ENCODE measurements at regions not wholly inside any gene's neighbourhood (a gene's known extent, or its start where the extent isn't known, plus 50 kb on each side); places are given as distances from the start of the nearest gene placed in this dataset.

GRCh38 chr7:155147624-155148023 is 77.5 kb downstream of the HTR5A start:
- ChIA-PET CTCF (interaction anchor here (1.0 kb wide), 1 partner anchor 197 kb away, joined by 3 read pairs; no protein-coding TSS in a partner anchor), POLR2A (interaction anchor here (0.7 kb wide), 1 partner anchor 22 kb away, joined by 3 read pairs; no protein-coding TSS in a partner anchor)
- TF ChIP-seq CTCF (IDR thresholded peaks at IDR 0.05; ENCODE audit: insufficient read depth, low read length, missing control alignments), result no peak
- H3K4me3 ChIP-seq (ENCODE audit: low read depth, low read length), result no peak overlapping the region
- DNase-seq (ENCODE audit: low read depth, low spot score), result no peak

- TF ChIP-seq CTCF (IDR thresholded peaks at IDR 0.05; ENCODE audit: insufficient read depth, low read length, missing control alignments), result no peak
- CTCF ChIA-PET, result no interaction called here
Measured at GRCh38 chr7:155153676-155154075, 83.6 kb downstream of the HTR5A start.

GRCh38 chr7:155154586-155154985 is 84.5 kb downstream of the HTR5A start:
- POLR2A ChIA-PET, result no interaction called here
- TF ChIP-seq CTCF (IDR thresholded peaks at IDR 0.05; ENCODE audit: insufficient read depth, low read length, missing control alignments), result no peak
- H3K4me3 ChIP-seq (ENCODE audit: low read depth, low read length), result no peak overlapping the region
- CTCF ChIA-PET, result no interaction called here
- no peak for DNase-seq (ENCODE audit: low read depth, low spot score)

More at GRCh38 chr7:155153676-155154075, 83.6 kb downstream of the HTR5A start:
- DNase-seq (ENCODE audit: low read depth, low spot score), result no peak
- H3K4me3 ChIP-seq (ENCODE audit: low read depth, low read length), result no peak overlapping the region
- POLR2A ChIA-PET, result no interaction called here

- CTCF ChIA-PET, result no interaction called here
- POLR2A ChIA-PET, result no interaction called here
- H3K4me3 ChIP-seq (ENCODE audit: low read depth, low read length), result no peak overlapping the region
- no peak for TF ChIP-seq CTCF (IDR thresholded peaks at IDR 0.05; ENCODE audit: insufficient read depth, low read length, missing control alignments)
- no peak for DNase-seq (ENCODE audit: low read depth, low spot score)
Measured at GRCh38 chr7:155161690-155162089, 91.6 kb downstream of the HTR5A start.

GRCh38 chr7:155162422-155162821 is 92.3 kb downstream of the HTR5A start:
- no peak for TF ChIP-seq CTCF (IDR thresholded peaks at IDR 0.05; ENCODE audit: insufficient read depth, low read length, missing control alignments)
- no peak overlapping the region for H3K4me3 ChIP-seq (ENCODE audit: low read depth, low read length)
- DNase-seq (ENCODE audit: low read depth, low spot score), result no peak
- ChIA-PET POLR2A (no interaction called here), CTCF (no interaction called here)

- DNase-seq (ENCODE audit: low read depth, low spot score), result no peak
- TF ChIP-seq CTCF (IDR thresholded peaks at IDR 0.05; ENCODE audit: insufficient read depth, low read length, missing control alignments), result no peak
- ChIA-PET CTCF (interaction anchor here (1.8 kb wide), 1 partner anchor 182 kb away, joined by 4 read pairs; no protein-coding TSS in a partner anchor), POLR2A (no interaction called here)
- H3K4me3 ChIP-seq (ENCODE audit: low read depth, low read length), result no peak overlapping the region
Measured at GRCh38 chr7:155163696-155164095, 93.6 kb downstream of the HTR5A start.

Measured in AG04449 (cell line).